Fibroblast of lung (primary cell): ENCODE measurements at regions not wholly inside any gene's neighbourhood (a gene's known extent, or its start where the extent isn't known, plus 50 kb on each side); places are given as distances from the start of the nearest gene placed in this dataset.

Source experiments
- DNase-seq, 2 donors: peaks; one replicate each; pipeline versions ENCODE4 v3.0.0 to v3.0.0-alpha.2; 2010; ENCODE audit warnings: low read depth in 2 of 2
- H2AFZ ChIP-seq: 2 replicates; pipeline ENCODE4 v1.5.1; 2012; ENCODE audit warnings: low read length, control low read depth, inconsistent platforms
- H3K27ac ChIP-seq: 2 replicates; pipeline ENCODE4 v1.5.1; 2011; ENCODE audit warnings: low read length, control low read depth; ENCODE audit not compliant: insufficient read depth
- H3K27me3 ChIP-seq: 2 replicates; pipeline ENCODE4 v1.5.1; 2011; ENCODE audit warnings: mild to moderate bottlenecking, low read length; ENCODE audit not compliant: control insufficient read depth, insufficient read depth
- H3K36me3 ChIP-seq: 2 replicates; pipeline ENCODE4 v1.5.1; 2011; ENCODE audit warnings: low read length; ENCODE audit not compliant: control insufficient read depth, insufficient read depth
- H3K4me1 ChIP-seq: 2 replicates; pipeline ENCODE4 v1.5.1; 2011; ENCODE audit warnings: low read length; ENCODE audit not compliant: control insufficient read depth, insufficient read depth; ENCODE audit errors: extremely low read depth
- H3K4me2 ChIP-seq: 2 replicates; pipeline ENCODE4 v1.5.1; 2011; ENCODE audit warnings: low read length, control low read depth; ENCODE audit not compliant: insufficient read depth; ENCODE audit errors: extremely low read depth
- H3K4me3 ChIP-seq, 4 experiments: fragments of 200-600 bp in 1 of 4; sonication (generic) in 1 of 4; replicated peaks in 1 of 4; 2 replicates each; pipeline ENCODE4 v1.5.1; 2011 to 2016; ENCODE audit warnings: low read length in 4 of 4, low read depth in 3 of 4, mild to moderate bottlenecking in 3 of 4, control low read depth in 2 of 4, inconsistent platforms in 1 of 4, mixed read lengths in 1 of 4; ENCODE audit not compliant: insufficient read depth in 1 of 4; ENCODE audit errors: control extremely low read depth in 1 of 4
- H3K79me2 ChIP-seq: 2 replicates; pipeline ENCODE4 v1.5.1; 2012; ENCODE audit warnings: mild to moderate bottlenecking, low read length, inconsistent platforms; ENCODE audit not compliant: control insufficient read depth, insufficient read depth
- H3K9ac ChIP-seq: 2 replicates; pipeline ENCODE4 v1.5.1; 2011; ENCODE audit warnings: mild to moderate bottlenecking, low read length, control low read depth; ENCODE audit not compliant: insufficient read depth
- H3K9me3 ChIP-seq: 2 replicates; pipeline ENCODE4 v1.5.1; 2012; ENCODE audit warnings: low read depth, low read length; ENCODE audit not compliant: control insufficient read depth, insufficient read depth
- H4K20me1 ChIP-seq: 2 replicates; pipeline ENCODE4 v1.5.1; 2011; ENCODE audit warnings: low read length; ENCODE audit not compliant: control insufficient read depth, insufficient read depth; ENCODE audit errors: extremely low read depth
- EZH2 ChIP-seq: IDR thresholded peaks from 2 replicates; pipeline ENCODE4 v1.5.1; 2012; ENCODE audit warnings: low read length, control low read depth, mild to moderate bottlenecking; ENCODE audit errors: missing control alignments
- TF ChIP-seq, protein P1 (sequence below), 2 donors: IDR thresholded peaks in 1 of 2; conservative IDR thresholded peaks in 1 of 2; 1 replicate in 1 of 2; 2 replicates in 1 of 2; pipeline ENCODE4 v1.5.1; 2011 to 2012; ENCODE audit warnings: low read length in 2 of 2, control low read depth in 1 of 2, inconsistent platforms in 1 of 2, low read depth in 1 of 2, mild to moderate bottlenecking in 1 of 2

DNA sequence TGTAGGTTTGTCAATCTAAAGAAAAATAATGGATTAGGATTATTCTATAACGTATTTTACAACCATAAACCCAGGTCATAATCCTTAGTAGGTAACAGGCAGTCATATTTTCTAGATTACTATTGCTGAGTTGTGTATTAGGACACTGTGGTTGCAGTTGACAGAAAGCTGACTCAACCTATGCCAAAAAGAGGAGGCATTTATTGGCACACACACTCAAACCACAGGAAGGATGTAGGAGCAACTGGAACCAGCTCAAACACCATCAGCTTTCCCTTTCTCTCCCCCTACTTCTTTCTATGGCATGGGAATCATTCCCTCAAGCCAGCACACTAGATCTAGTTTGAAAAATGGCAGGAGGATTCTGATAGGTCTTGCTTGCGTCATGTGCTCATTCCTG lies 136.4 kb upstream of the FAM9C start:
- no peak overlapping the region for H3K4me2 ChIP-seq
- H3K4me3 ChIP-seq = no peak overlapping the region
- H3K27ac ChIP-seq = no peak overlapping the region
- no peaks in the 10 kb centered on the region for H3K4me1 ChIP-seq
- no peak for TF ChIP-seq EZH2
- peak; percentile 51 to 79 for DNase-seq
- no peak overlapping the region for H3K9ac ChIP-seq
- no peaks in the 10 kb centered on the region for H4K20me1 ChIP-seq
- no peak overlapping the region for H2AFZ ChIP-seq
- H3K36me3 ChIP-seq = no peaks in the 10 kb centered on the region
- H3K27me3 ChIP-seq = no peaks in the 10 kb centered on the region
- H3K79me2 ChIP-seq = no peaks in the 10 kb centered on the region
- no peaks in the 10 kb centered on the region for H3K9me3 ChIP-seq

DNA sequence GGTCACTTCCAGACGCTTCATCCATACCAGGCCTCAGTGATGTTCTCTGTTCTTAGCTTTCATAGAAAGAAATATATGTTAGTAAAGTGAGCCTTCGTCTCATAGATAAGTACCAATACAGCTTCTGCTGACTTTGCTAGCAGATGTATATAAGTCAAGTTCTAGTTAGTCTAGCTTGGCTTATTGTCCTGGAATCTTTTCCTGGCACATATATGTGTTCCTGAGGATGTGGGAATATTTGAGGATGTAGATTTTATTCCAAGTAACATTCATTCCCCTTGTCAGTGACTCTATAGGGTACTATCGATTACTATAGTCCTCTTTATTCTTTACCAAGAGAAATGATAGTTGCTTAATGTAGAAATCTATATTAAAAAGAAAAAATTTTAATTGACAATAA lies 135.2 kb upstream of the FAM9C start:
- Histone ChIP-seq H3K36me3 (no peaks in the 10 kb centered on the region), H3K79me2 (no peaks in the 10 kb centered on the region), H4K20me1 (no peaks in the 10 kb centered on the region), H3K4me3 (no peak overlapping the region), H3K9me3 (no peaks in the 10 kb centered on the region), H3K4me1 (no peaks in the 10 kb centered on the region), H2AFZ (no peak overlapping the region), H3K27ac (no peak overlapping the region), H3K27me3 (no peaks in the 10 kb centered on the region), H3K9ac (no peak overlapping the region), H3K4me2 (no peak overlapping the region)
- DNase-seq = no peak
- TF ChIP-seq, protein P1, sequence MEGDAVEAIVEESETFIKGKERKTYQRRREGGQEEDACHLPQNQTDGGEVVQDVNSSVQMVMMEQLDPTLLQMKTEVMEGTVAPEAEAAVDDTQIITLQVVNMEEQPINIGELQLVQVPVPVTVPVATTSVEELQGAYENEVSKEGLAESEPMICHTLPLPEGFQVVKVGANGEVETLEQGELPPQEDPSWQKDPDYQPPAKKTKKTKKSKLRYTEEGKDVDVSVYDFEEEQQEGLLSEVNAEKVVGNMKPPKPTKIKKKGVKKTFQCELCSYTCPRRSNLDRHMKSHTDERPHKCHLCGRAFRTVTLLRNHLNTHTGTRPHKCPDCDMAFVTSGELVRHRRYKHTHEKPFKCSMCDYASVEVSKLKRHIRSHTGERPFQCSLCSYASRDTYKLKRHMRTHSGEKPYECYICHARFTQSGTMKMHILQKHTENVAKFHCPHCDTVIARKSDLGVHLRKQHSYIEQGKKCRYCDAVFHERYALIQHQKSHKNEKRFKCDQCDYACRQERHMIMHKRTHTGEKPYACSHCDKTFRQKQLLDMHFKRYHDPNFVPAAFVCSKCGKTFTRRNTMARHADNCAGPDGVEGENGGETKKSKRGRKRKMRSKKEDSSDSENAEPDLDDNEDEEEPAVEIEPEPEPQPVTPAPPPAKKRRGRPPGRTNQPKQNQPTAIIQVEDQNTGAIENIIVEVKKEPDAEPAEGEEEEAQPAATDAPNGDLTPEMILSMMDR (conservative IDR thresholded peaks at IDR 0.05 in 1 of 2, IDR thresholded peaks at IDR 0.05 in 1 of 2; ENCODE audit: low read depth in 1 of 2, low read length in 2 of 2) = no peak
- TF ChIP-seq EZH2 = no peak

DNA sequence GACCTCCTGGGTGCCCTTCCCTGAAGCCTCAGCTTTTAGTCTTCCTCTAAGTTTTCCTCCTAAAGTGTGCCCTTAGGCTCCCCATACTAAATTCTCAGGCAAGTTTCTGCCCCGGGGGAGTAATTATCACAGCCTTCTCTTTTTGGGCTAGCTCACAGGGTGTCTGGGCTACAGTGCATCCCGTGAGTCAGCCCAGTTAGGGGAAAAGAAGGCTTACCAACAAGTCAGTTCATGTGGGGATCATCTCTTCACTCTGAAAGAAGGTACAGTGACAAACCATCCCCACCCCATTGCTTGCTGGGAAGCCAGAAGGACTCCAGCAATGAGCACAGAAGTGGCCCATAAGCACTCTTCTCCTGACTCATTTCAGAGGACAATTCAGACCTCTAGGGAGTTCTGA lies 134.7 kb upstream of the FAM9C start:
- H4K20me1 ChIP-seq = no peaks in the 10 kb centered on the region
- H3K4me2 ChIP-seq = no peak overlapping the region
- no peak overlapping the region for H3K4me3 ChIP-seq
- no peak overlapping the region for H2AFZ ChIP-seq
- TF ChIP-seq, protein P1 (conservative IDR thresholded peaks at IDR 0.05 in 1 of 2, IDR thresholded peaks at IDR 0.05 in 1 of 2; ENCODE audit: low read depth in 1 of 2, low read length in 2 of 2) = no peak
- TF ChIP-seq EZH2 = no peak
- H3K9me3 ChIP-seq = no peaks in the 10 kb centered on the region
- no peaks in the 10 kb centered on the region for H3K27me3 ChIP-seq
- H3K4me1 ChIP-seq = no peaks in the 10 kb centered on the region
- H3K9ac ChIP-seq = no peak overlapping the region
- H3K79me2 ChIP-seq = no peaks in the 10 kb centered on the region
- H3K36me3 ChIP-seq = no peaks in the 10 kb centered on the region
- no peak for DNase-seq
- H3K27ac ChIP-seq = no peak overlapping the region
